ENCODE measurements at regions not wholly inside any gene's neighbourhood (a gene's known extent, or its start where the extent isn't known, plus 50 kb on each side); places are given as distances from the start of the nearest gene placed in this dataset.

- DNase-seq (ENCODE audit: low spot score), result no peak
Measured at GRCh38 chr1:115413208-115413607, 75.2 kb upstream of the NGF start.

DNA sequence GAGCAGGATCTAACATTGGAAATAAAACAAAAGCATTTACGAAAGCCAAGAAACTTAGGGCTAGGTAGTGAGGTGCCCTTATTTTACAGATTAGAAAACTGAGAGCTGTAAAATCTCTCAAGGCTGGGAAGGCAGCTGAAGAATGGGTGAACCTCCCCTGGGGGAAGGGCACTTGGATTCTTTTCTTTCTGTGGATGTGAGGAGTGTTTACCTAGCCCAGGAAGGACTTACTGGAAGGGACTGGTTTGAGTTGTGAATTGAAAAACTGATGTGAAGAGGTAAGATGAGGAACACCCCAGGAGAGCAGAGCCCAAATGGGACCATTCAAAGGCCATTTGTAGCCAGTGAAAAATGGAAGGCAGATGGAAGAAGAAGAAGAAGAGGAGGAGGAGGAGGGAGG is 74.7 kb upstream of the NGF start:
- DNase-seq (ENCODE audit: low spot score), result no peak

GRCh38 chr1:115412286-115412685 is 74.2 kb upstream of the NGF start:
- DNase-seq (ENCODE audit: low spot score), result peak; percentile 9

GRCh38 chr1:115411371-115412063 is 73.5 kb upstream of the NGF start:
- peak; percentile 74 for DNase-seq (ENCODE audit: low spot score)

GRCh38 chr1:115409094-115410015 is 71.3 kb upstream of the NGF start:
- DNase-seq (ENCODE audit: low spot score), result no peak

DNA sequence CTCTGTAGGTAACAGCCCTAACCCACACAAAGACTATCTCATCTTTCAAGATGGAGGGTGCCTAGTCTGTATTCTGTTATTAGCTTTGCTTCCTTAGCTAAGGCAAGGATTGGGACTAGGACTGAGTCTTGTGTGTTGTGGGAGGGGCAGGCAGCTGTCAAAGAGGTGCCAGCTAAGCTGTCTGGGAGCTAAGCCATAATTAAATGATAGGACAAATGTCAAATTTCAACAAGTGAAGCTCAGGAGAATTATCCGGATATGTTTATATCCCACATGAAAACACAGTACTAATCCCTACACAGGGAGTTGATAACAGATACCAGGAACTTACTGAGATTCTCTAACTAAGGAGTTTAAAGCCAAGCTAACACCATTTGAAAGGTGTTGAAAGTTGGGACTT is 70.5 kb upstream of the NGF start:
- no peak for DNase-seq (ENCODE audit: low spot score)

GRCh38 chr1:115404911-115405310 is 66.9 kb upstream of the NGF start:
- DNase-seq (ENCODE audit: low spot score), result no peak

- DNase-seq (ENCODE audit: low spot score), result no peak
Measured at GRCh38 chr1:115402753-115403184, 64.7 kb upstream of the NGF start.

- DNase-seq (ENCODE audit: low spot score), result no peak
Measured at GRCh38 chr1:115401676-115402075, 63.6 kb upstream of the NGF start.

DNA sequence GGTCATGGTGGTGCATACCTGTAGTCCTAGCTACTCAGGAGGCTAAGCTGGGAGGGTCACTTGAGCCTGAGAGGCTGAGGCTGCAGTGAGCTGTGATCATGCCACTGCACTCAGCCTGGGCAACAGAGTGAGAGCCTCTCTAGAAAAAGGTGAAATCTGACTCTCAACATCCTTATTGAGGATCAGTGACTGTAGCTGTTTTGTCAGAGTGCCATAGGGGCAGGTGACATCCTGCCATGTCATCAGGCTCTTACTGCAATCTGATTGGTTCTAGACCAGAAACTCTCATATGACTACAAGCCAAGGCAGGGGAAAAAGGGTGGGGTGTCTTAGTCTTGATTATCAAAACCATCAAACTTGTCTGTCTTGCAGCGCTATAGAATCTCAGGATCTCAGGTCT is 62.8 kb upstream of the NGF start:
- peak; percentile 38 for DNase-seq (ENCODE audit: low spot score)

GRCh38 chr1:115400426-115400825 is 62.4 kb upstream of the NGF start:
- no peak for DNase-seq (ENCODE audit: low spot score)

DNA sequence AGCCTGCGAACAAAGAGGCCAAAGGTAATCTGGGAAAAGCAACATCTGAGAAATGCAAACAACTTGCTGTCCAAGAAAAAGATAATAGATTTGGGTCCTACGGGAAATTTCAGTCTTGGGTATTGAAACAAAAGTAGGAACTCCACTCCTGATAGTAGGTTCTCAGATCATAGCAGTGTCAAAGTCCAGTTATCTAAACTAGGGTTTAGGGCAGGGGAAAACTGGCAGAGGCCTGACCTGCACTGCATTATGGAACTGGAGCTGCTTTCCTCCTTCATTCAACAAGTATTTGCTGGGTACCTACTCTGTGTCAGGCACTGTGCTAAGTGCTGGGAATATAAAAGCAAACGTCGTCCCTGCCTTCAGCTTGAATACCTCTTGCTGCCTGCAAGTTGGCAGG is 60.7 kb upstream of the NGF start:
- DNase-seq (ENCODE audit: low spot score), result no peak
